T-helper 1 cell treated with Interleukin-12 subunit alpha and Interleukin-12 subunit beta and Interleukin-4 antibody, amounts not matched to agents 30 ng/mL and 1 ng/mL, for 36 hours (primary cell): ENCODE measurements at regions not wholly inside any gene's neighbourhood (a gene's known extent, or its start where the extent isn't known, plus 50 kb on each side); places are given as distances from the start of the nearest gene placed in this dataset.
"Not testable (repeated sequence)": the region's sequence is repeated elsewhere in the genome, so short reads cannot be mapped to it uniquely, and the experiment has no call there.

Experiments
- intact Hi-C: fragments of 100-400 bp; cut with micrococcal nuclease; formaldehyde crosslinking; loops from one replicate; pipeline ENCODE4 v1.15.1; 2024

- intact Hi-C loops = no loop called here
These were observed 923.8 kb downstream of the RAPGEF2 start for GRCh38 chr4:160026721-160027120.

GRCh38 chr4:160034501-160034900 is 931.6 kb downstream of the RAPGEF2 start:
- intact Hi-C loops = no loop called here

- intact Hi-C loops = no loop called here
These were observed 935.7 kb downstream of the RAPGEF2 start for GRCh38 chr4:160038615-160039014.

GRCh38 chr4:160044693-160045092 is 941.8 kb downstream of the RAPGEF2 start:
- intact Hi-C loops = no loop called here

- intact Hi-C loops = no loop called here
These were observed 979.7 kb downstream of the RAPGEF2 start for GRCh38 chr4:160082432-160083207.

GRCh38 chr4:160091631-160092030 is 988.8 kb downstream of the RAPGEF2 start:
- intact Hi-C loops = no loop called here

GRCh38 chr4:160100316-160100715 is 997.4 kb downstream of the RAPGEF2 start:
- intact Hi-C loops = no loop called here

- intact Hi-C loops = no loop called here
These were observed 1008.0 kb downstream of the RAPGEF2 start for GRCh38 chr4:160110891-160111290.

GRCh38 chr4:160117686-160118085 is 1014.8 kb downstream of the RAPGEF2 start:
- intact Hi-C loops = no loop called here

GRCh38 chr4:160125576-160126287 is 1022.9 kb downstream of the RAPGEF2 start:
- intact Hi-C loops = not testable (repeated sequence)

- intact Hi-C loops = no loop called here
These were observed 1024.3 kb downstream of the RAPGEF2 start for GRCh38 chr4:160127211-160127610.

GRCh38 chr4:160129439-160129838 is 1026.6 kb downstream of the RAPGEF2 start:
- intact Hi-C loops = no loop called here

GRCh38 chr4:160136021-160136420 is 1033.1 kb downstream of the RAPGEF2 start:
- intact Hi-C loops = no loop called here

GRCh38 chr4:160141206-160141605 is 1038.3 kb downstream of the RAPGEF2 start:
- intact Hi-C loops = no loop called here

GRCh38 chr4:160142579-160142978 is 1039.7 kb downstream of the RAPGEF2 start:
- intact Hi-C loops = no loop called here

GRCh38 chr4:160143574-160143973 is 1040.7 kb downstream of the RAPGEF2 start:
- intact Hi-C loops = no loop called here

GRCh38 chr4:160159457-160159856 is 1056.6 kb downstream of the RAPGEF2 start:
- intact Hi-C loops = no loop called here

- intact Hi-C loops = no loop called here
These were observed 1058.1 kb downstream of the RAPGEF2 start for GRCh38 chr4:160161026-160161425.

GRCh38 chr4:160175064-160175643 is 1072.3 kb downstream of the RAPGEF2 start:
- intact Hi-C loops = no loop called here

- intact Hi-C loops = no loop called here
These were observed 1077.3 kb downstream of the RAPGEF2 start for GRCh38 chr4:160180211-160180610.

GRCh38 chr4:160182727-160183126 is 1079.8 kb downstream of the RAPGEF2 start:
- intact Hi-C loops = no loop called here

- intact Hi-C loops = no loop called here
These were observed 1082.0 kb downstream of the RAPGEF2 start for GRCh38 chr4:160184884-160185283.
